ENCODE measurements at regions not wholly inside any gene's neighbourhood (a gene's known extent, or its start where the extent isn't known, plus 50 kb on each side); places are given as distances from the start of the nearest gene placed in this dataset.
A peak's percentile ranks its signal among the peaks of the same experiment; 100 is the strongest.

DNA sequence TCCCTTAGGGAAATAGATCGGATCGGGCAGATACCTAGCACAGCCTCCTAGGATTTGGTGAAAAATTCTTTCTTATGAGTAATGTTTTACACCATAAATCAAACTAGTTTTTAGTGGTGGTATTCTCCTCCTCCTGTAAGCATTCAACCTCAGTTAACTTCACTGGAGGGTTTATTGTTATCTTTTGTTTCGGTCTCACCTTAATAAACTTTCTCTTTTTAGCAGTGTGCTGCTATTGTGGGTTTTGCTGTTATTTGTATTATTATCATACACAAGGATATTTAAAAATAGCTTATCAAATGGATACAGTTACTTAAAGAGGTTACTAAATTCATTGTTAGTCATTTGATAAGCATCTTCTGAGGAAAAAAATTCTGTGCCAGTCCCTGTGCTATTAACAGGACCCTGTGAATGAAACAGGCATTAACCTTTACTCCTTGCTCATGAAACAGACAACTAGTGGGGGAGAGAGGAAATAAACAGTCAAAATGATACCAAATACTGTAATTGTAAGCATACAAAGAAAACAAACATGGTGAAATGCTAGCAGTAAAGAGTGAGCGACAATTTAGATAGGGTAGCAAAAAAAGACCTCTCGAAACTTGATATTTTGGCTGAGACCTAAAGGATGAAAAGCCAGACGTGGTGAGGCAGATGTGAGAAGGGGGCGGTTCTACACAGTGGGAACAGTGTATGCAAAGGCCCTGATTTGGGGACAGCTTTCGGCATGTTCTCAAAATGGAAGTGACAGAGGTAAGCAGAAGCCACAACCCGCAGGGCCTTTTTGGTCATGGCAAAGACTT, 178.7 kb upstream of the SOX5 start:
- no peak overlapping the region for H3K18ac ChIP-seq (ENCODE audit: low read length)
- H2AFZ ChIP-seq (ENCODE audit: insufficient read depth, low read length, poor library complexity) = no peak overlapping the region
- H4K12ac ChIP-seq (ENCODE audit: low read depth, low read length) = no peak overlapping the region
- H3K4ac ChIP-seq (ENCODE audit: low read depth, low read length) = no peak overlapping the region
- H4K8ac ChIP-seq (ENCODE audit: low read depth, low read length) = no peak overlapping the region
- H3K9me3 ChIP-seq (ENCODE audit: insufficient read depth, low read depth, low read length) = no peaks in the 10 kb centered on the region
- H3K27me3 ChIP-seq (ENCODE audit: insufficient read depth, low read length) = no peaks in the 10 kb centered on the region
- no peak overlapping the region for H4K91ac ChIP-seq (ENCODE audit: low read depth, low read length)
- H2BK12ac ChIP-seq (ENCODE audit: low read length) = no peak overlapping the region
- H3K9ac ChIP-seq (ENCODE audit: low read length) = no peak overlapping the region
- H3K79me1 ChIP-seq (ENCODE audit: low read length) = no peaks in the 10 kb centered on the region
- no peak overlapping the region for H3K4me3 ChIP-seq (ENCODE audit: low read depth, low read length)
- H3K4me2 ChIP-seq (ENCODE audit: low read length) = no peak overlapping the region
- WGBS (ENCODE audit: extremely low coverage, insufficient coverage, insufficient read length) = no CpG with 5 or more reads among the region's 9 CpGs
- no peaks in the 10 kb centered on the region for H3K4me1 ChIP-seq (ENCODE audit: control insufficient read depth in 1 of 2, insufficient read depth in 2 of 2, low read length in 2 of 2)
- H3K23ac ChIP-seq (ENCODE audit: low read length) = no peak overlapping the region
- H3K79me2 ChIP-seq (ENCODE audit: control insufficient read depth, insufficient read depth, low read length, poor library complexity) = no peaks in the 10 kb centered on the region
- no peak overlapping the region for H2BK5ac ChIP-seq (ENCODE audit: low read depth, low read length, poor library complexity)
- DNase-seq = no peak
- H3K14ac ChIP-seq (ENCODE audit: low read length) = no peak overlapping the region
- no peak overlapping the region for H2BK120ac ChIP-seq (ENCODE audit: insufficient read depth, low read length, poor library complexity)
- no peak overlapping the region for H3K27ac ChIP-seq (ENCODE audit: low read depth, low read length)
- H3K36me3 ChIP-seq (ENCODE audit: control insufficient read depth in 1 of 2, insufficient read depth in 2 of 2, low read length in 2 of 2) = no peaks in the 10 kb centered on the region
- H2AK5ac ChIP-seq (ENCODE audit: low read length) = no peak overlapping the region

DNA sequence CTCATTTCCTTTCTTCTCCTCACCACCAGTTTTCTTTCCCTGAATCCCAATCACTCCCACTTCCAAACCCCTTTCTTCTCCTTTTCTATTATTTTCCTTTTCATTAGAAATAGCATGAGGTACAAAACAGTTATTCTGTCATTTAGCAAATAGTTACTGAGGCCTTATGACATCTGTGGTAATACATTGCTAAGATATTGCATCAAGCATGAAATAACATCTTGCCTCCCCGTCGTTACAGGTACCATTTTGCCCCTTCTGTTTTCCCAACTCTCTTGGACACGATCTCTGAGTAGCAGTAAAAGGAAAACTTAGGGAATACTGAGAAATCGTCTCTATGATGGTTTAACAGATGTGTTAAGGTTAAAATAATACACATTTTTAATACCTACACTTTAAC, 175.8 kb upstream of the SOX5 start:
- no peak overlapping the region for H4K91ac ChIP-seq (ENCODE audit: low read depth, low read length)
- H3K36me3 ChIP-seq (ENCODE audit: control insufficient read depth in 1 of 2, insufficient read depth in 2 of 2, low read length in 2 of 2) = no peaks in the 10 kb centered on the region
- H4K8ac ChIP-seq (ENCODE audit: low read depth, low read length) = no peak overlapping the region
- no peak overlapping the region for H3K4ac ChIP-seq (ENCODE audit: low read depth, low read length)
- H2BK120ac ChIP-seq (ENCODE audit: insufficient read depth, low read length, poor library complexity) = no peak overlapping the region
- no peaks in the 10 kb centered on the region for H3K79me1 ChIP-seq (ENCODE audit: low read length)
- no peak for DNase-seq
- no peaks in the 10 kb centered on the region for H3K79me2 ChIP-seq (ENCODE audit: control insufficient read depth, insufficient read depth, low read length, poor library complexity)
- H3K4me3 ChIP-seq (ENCODE audit: low read depth, low read length) = no peak overlapping the region
- H3K27ac ChIP-seq (ENCODE audit: low read depth, low read length) = no peak overlapping the region
- H3K9ac ChIP-seq (ENCODE audit: low read length) = no peak overlapping the region
- H2BK12ac ChIP-seq (ENCODE audit: low read length) = no peak overlapping the region
- H3K9me3 ChIP-seq (ENCODE audit: insufficient read depth, low read depth, low read length) = no peaks in the 10 kb centered on the region
- H3K14ac ChIP-seq (ENCODE audit: low read length) = no peak overlapping the region
- no peak overlapping the region for H2AFZ ChIP-seq (ENCODE audit: insufficient read depth, low read length, poor library complexity)
- WGBS (ENCODE audit: extremely low coverage, insufficient coverage, insufficient read length) = no CpG with 5 or more reads among the region's 4 CpGs
- H2AK5ac ChIP-seq (ENCODE audit: low read length) = no peak overlapping the region
- H3K23ac ChIP-seq (ENCODE audit: low read length) = no peak overlapping the region
- no peak overlapping the region for H2BK5ac ChIP-seq (ENCODE audit: low read depth, low read length, poor library complexity)
- no peaks in the 10 kb centered on the region for H3K27me3 ChIP-seq (ENCODE audit: insufficient read depth, low read length)
- no peaks in the 10 kb centered on the region for H3K4me1 ChIP-seq (ENCODE audit: control insufficient read depth in 1 of 2, insufficient read depth in 2 of 2, low read length in 2 of 2)
- no peak overlapping the region for H3K4me2 ChIP-seq (ENCODE audit: low read length)
- no peak overlapping the region for H3K18ac ChIP-seq (ENCODE audit: low read length)
- H4K12ac ChIP-seq (ENCODE audit: low read depth, low read length) = no peak overlapping the region

DNA sequence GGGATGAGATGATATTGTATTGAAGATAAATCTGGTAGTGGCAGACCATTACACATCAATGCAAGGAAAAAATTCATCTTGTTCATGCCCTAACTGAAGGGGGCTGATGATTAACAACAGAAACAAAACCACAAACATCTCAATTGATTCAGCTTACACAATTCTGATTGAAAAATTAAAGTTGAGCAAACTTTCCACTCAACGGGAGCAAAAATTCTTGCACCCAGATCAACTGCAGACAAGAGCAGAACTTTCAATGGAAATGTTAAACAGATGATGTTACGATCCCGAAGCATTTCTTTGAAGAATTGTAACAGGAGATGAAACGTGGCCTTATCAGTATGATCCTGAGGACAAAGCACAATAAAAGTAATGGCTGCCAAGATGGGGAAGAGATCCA, 172.4 kb upstream of the SOX5 start:
- Histone ChIP-seq H4K12ac (ENCODE audit: low read depth, low read length) (no peak overlapping the region), H2AK5ac (ENCODE audit: low read length) (no peak overlapping the region), H2BK120ac (ENCODE audit: insufficient read depth, low read length, poor library complexity) (no peak overlapping the region), H4K91ac (ENCODE audit: low read depth, low read length) (no peak overlapping the region), H3K14ac (ENCODE audit: low read length) (no peak overlapping the region), H3K9ac (ENCODE audit: low read length) (no peak overlapping the region), H4K8ac (ENCODE audit: low read depth, low read length) (no peak overlapping the region), H3K4me2 (ENCODE audit: low read length) (no peak overlapping the region), H2BK5ac (ENCODE audit: low read depth, low read length, poor library complexity) (no peak overlapping the region), H3K4me3 (ENCODE audit: low read depth, low read length) (no peak overlapping the region), H3K79me1 (ENCODE audit: low read length) (no peaks in the 10 kb centered on the region), H2BK12ac (ENCODE audit: low read length) (no peak overlapping the region), H3K18ac (ENCODE audit: low read length) (no peak overlapping the region), H3K23ac (ENCODE audit: low read length) (no peak overlapping the region), H3K36me3 (ENCODE audit: control insufficient read depth in 1 of 2, insufficient read depth in 2 of 2, low read length in 2 of 2) (no peaks in the 10 kb centered on the region), H3K4ac (ENCODE audit: low read depth, low read length) (no peak overlapping the region), H3K4me1 (ENCODE audit: control insufficient read depth in 1 of 2, insufficient read depth in 2 of 2, low read length in 2 of 2) (no peaks in the 10 kb centered on the region), H3K9me3 (ENCODE audit: insufficient read depth, low read depth, low read length) (no peaks in the 10 kb centered on the region), H3K27me3 (ENCODE audit: insufficient read depth, low read length) (no peaks in the 10 kb centered on the region), H3K79me2 (ENCODE audit: control insufficient read depth, insufficient read depth, low read length, poor library complexity) (no peaks in the 10 kb centered on the region), H2AFZ (ENCODE audit: insufficient read depth, low read length, poor library complexity) (no peak overlapping the region), H3K27ac (ENCODE audit: low read depth, low read length) (no peak overlapping the region)
- DNase-seq = no peak
- no CpG with 5 or more reads among the region's 4 CpGs for WGBS (ENCODE audit: extremely low coverage, insufficient coverage, insufficient read length)

DNA sequence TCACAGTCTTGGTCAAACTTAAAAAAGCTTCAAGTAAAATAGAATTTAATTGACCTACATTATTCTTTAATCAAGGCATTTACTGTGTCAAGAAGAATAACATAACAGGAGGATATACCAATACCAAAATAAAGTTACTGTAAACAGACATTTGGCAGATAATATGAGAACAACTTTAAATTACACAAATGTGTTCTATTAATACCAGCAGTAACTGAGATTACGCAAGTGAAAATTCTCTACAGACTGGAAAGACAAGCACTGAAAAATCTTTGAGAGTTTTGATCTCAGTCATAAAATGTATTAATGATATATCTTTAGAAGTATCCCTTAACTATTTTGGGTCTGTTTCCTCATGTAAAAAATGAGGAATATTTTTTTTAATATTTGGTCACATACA, 169.2 kb upstream of the SOX5 start:
- no peak overlapping the region for H4K8ac ChIP-seq (ENCODE audit: low read depth, low read length)
- H3K79me2 ChIP-seq (ENCODE audit: control insufficient read depth, insufficient read depth, low read length, poor library complexity) = no peaks in the 10 kb centered on the region
- H3K27ac ChIP-seq (ENCODE audit: low read depth, low read length) = no peak overlapping the region
- H2AK5ac ChIP-seq (ENCODE audit: low read length) = no peak overlapping the region
- no peak overlapping the region for H3K18ac ChIP-seq (ENCODE audit: low read length)
- no peak overlapping the region for H4K91ac ChIP-seq (ENCODE audit: low read depth, low read length)
- no peak overlapping the region for H4K12ac ChIP-seq (ENCODE audit: low read depth, low read length)
- no peak overlapping the region for H2BK12ac ChIP-seq (ENCODE audit: low read length)
- no peak overlapping the region for H3K4me2 ChIP-seq (ENCODE audit: low read length)
- H2AFZ ChIP-seq (ENCODE audit: insufficient read depth, low read length, poor library complexity) = no peak overlapping the region
- H3K4me3 ChIP-seq (ENCODE audit: low read depth, low read length) = no peak overlapping the region
- H3K27me3 ChIP-seq (ENCODE audit: insufficient read depth, low read length) = no peaks in the 10 kb centered on the region
- H2BK120ac ChIP-seq (ENCODE audit: insufficient read depth, low read length, poor library complexity) = no peak overlapping the region
- DNase-seq = peak in 1 of 2 donors; percentile 53
- no peaks in the 10 kb centered on the region for H3K4me1 ChIP-seq (ENCODE audit: control insufficient read depth in 1 of 2, insufficient read depth in 2 of 2, low read length in 2 of 2)
- no peak overlapping the region for H3K4ac ChIP-seq (ENCODE audit: low read depth, low read length)
- WGBS (ENCODE audit: extremely low coverage, insufficient coverage, insufficient read length) = no CpG with 5 or more reads among the region's 1 CpG
- H2BK5ac ChIP-seq (ENCODE audit: low read depth, low read length, poor library complexity) = no peak overlapping the region
- H3K9ac ChIP-seq (ENCODE audit: low read length) = no peak overlapping the region
- H3K36me3 ChIP-seq (ENCODE audit: control insufficient read depth in 1 of 2, insufficient read depth in 2 of 2, low read length in 2 of 2) = no peaks in the 10 kb centered on the region
- H3K23ac ChIP-seq (ENCODE audit: low read length) = no peak overlapping the region
- H3K79me1 ChIP-seq (ENCODE audit: low read length) = no peaks in the 10 kb centered on the region
- H3K9me3 ChIP-seq (ENCODE audit: insufficient read depth, low read depth, low read length) = no peaks in the 10 kb centered on the region
- H3K14ac ChIP-seq (ENCODE audit: low read length) = no peak overlapping the region

Data from trophoblast cell (in vitro differentiated cells and primary cell).